Kidney (tissue), 13 donors: ENCODE measurements at regions not wholly inside any gene's neighbourhood (a gene's known extent, or its start where the extent isn't known, plus 50 kb on each side); places are given as distances from the start of the nearest gene placed in this dataset.
A peak's percentile ranks its signal among the peaks of the same experiment; 100 is the strongest.
"Not testable (repeated sequence)": the region's sequence is repeated elsewhere in the genome, so short reads cannot be mapped to it uniquely, and the experiment has no call there.

Experiments used
- DNase-seq, 5 donors: peaks; one replicate each; pipeline ENCODE4 v3.0.0-alpha.2; 2013 to 2020
- FAIRE-seq: peaks from 2 replicates; lab custom pipeline; 2012; peaks lifted over from hg19 to GRCh38; lab: Jason Lieb, UNC
- H3K27ac ChIP-seq, 2 donors: one replicate each; pipeline ENCODE4 v1.7.0; 2013; ENCODE audit warnings: low read depth in 2 of 2, low read length in 2 of 2, inconsistent platforms in 1 of 2
- H3K27me3 ChIP-seq: one replicate; pipeline ENCODE4 v1.7.1; 2013; ENCODE audit warnings: low read length, inconsistent platforms; ENCODE audit not compliant: control insufficient read depth, insufficient read depth
- H3K36me3 ChIP-seq, 3 donors: one replicate each; pipeline versions ENCODE4 v1.7.0 to v1.7.1; 2013; ENCODE audit warnings: low read length in 3 of 3, control low read depth in 1 of 3, inconsistent platforms in 1 of 3; ENCODE audit not compliant: insufficient read depth in 3 of 3, control insufficient read depth in 2 of 3
- H3K4me1 ChIP-seq, 3 donors: one replicate each; pipeline versions ENCODE4 v1.7.0 to v1.7.1; 2013; ENCODE audit warnings: low read length in 3 of 3, inconsistent platforms in 1 of 3, low read depth in 1 of 3; ENCODE audit not compliant: control insufficient read depth in 2 of 3, insufficient read depth in 2 of 3
- H3K4me3 ChIP-seq, 3 donors: one replicate each; pipeline versions ENCODE4 v1.7.0 to v1.8.1; 2013; ENCODE audit warnings: low read length in 3 of 3, control low read depth in 1 of 3, inconsistent platforms in 1 of 3
- H3K9ac ChIP-seq, 3 donors: one replicate each; pipeline versions ENCODE4 v1.7.0 to v1.7.1; 2013; ENCODE audit warnings: low read length in 3 of 3, control low read depth in 1 of 3, inconsistent platforms in 1 of 3
- H3K9me3 ChIP-seq, 3 donors: one replicate each; pipeline versions ENCODE4 v1.7.0 to v1.7.1; 2013; ENCODE audit warnings: low read length in 3 of 3, control low read depth in 1 of 3, inconsistent platforms in 1 of 3; ENCODE audit not compliant: control insufficient read depth in 2 of 3, insufficient read depth in 1 of 3
- intact Hi-C: fragments of 100-400 bp; cut with DNase I; formaldehyde crosslinking; loops from one replicate; pipeline ENCODE4 v1.11.1; 2022
- TF ChIP-seq, protein P1 (sequence below): IDR thresholded peaks from 3 replicates; pipeline ENCODE4 v1.5.1; 2012; ENCODE audit warnings: mild to moderate bottlenecking, moderate library complexity, borderline replicate concordance; ENCODE audit not compliant: insufficient read depth; ENCODE audit errors: extremely low read depth
- donor health status: control.
- donor health status: control.
- donor health status: control.
- donor health status: control.
- donor health status: control.
- donor health status: DM: yes; HTN: yes; CAD: no.
- donor health status: Normal renal cell carcinoma (clear cell type).

DNA sequence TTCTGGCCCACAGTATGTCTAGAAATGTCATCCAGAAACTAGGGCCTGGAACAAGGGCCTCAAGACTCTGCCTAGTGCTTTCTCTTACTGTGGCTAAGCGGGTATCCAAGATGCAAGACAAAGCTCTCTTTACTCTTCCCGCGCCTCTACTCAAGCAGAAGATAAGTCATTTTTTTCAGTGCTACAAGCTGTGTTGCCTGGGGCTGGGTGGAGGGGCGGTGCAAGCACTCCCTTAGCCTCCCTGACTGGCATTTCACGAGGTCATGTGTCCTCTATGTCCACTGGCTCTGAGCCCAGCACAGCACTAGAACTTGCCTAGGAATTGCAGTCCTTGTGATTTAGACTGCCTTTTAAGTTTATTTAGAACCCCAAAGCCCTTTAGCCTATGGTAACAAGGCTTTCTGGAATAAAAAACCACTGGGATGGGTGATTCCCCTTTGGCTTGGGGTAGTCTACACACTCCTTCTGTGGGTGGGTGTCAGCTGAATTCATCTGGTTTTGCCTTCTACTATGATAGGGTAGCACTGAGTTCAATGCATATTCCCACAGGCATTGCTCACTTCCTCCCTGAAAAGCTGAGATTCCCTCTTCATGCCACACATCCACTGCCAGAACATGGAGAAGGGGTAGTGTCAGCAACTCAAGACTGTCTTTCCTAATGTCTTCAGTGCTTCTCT is 371.8 kb upstream of the KCND2 start:
- H3K27ac ChIP-seq = no peak overlapping the region
- no peaks in the 10 kb centered on the region for H3K27me3 ChIP-seq
- DNase-seq (peak in 2 of 5 donors; percentile 16 to 32), FAIRE-seq (no peak)
- intact Hi-C loops = no loop called here
- no peak overlapping the region for H3K4me3 ChIP-seq
- H3K9ac ChIP-seq = no peak overlapping the region
- no peaks in the 10 kb centered on the region for H3K4me1 ChIP-seq
- H3K9me3 ChIP-seq = no peaks in the 10 kb centered on the region
- TF ChIP-seq, protein P1, sequence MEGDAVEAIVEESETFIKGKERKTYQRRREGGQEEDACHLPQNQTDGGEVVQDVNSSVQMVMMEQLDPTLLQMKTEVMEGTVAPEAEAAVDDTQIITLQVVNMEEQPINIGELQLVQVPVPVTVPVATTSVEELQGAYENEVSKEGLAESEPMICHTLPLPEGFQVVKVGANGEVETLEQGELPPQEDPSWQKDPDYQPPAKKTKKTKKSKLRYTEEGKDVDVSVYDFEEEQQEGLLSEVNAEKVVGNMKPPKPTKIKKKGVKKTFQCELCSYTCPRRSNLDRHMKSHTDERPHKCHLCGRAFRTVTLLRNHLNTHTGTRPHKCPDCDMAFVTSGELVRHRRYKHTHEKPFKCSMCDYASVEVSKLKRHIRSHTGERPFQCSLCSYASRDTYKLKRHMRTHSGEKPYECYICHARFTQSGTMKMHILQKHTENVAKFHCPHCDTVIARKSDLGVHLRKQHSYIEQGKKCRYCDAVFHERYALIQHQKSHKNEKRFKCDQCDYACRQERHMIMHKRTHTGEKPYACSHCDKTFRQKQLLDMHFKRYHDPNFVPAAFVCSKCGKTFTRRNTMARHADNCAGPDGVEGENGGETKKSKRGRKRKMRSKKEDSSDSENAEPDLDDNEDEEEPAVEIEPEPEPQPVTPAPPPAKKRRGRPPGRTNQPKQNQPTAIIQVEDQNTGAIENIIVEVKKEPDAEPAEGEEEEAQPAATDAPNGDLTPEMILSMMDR = no peak
- H3K36me3 ChIP-seq = no peaks in the 10 kb centered on the region

DNA sequence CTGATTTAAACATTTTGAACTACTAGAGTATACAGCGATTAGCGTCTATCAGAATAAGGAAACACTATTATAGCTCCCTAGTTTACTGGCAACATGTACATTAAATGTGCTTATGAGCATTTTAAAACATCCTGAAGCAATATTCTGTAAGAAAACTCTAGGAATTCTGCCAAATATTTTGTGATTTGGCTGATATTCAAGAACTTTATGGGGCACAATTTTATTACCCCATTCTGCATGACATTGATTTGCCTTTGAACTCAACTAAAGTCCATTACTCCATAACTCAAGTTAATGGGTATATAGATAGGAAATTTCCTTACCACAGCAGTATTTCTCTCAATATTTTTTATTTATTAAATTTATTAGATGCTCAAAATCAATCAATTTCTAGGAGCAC is 369.9 kb upstream of the KCND2 start:
- no peak overlapping the region for H3K4me3 ChIP-seq
- H3K27ac ChIP-seq = no peak overlapping the region
- H3K4me1 ChIP-seq = no peaks in the 10 kb centered on the region
- H3K27me3 ChIP-seq = no peaks in the 10 kb centered on the region
- H3K9ac ChIP-seq = no peak overlapping the region
- TF ChIP-seq, protein P1 = no peak
- peak in 2 of 5 donors; percentile 30 to 36 for DNase-seq
- H3K36me3 ChIP-seq = no peaks in the 10 kb centered on the region
- intact Hi-C loops = no loop called here
- H3K9me3 ChIP-seq = no peaks in the 10 kb centered on the region
- no peak for FAIRE-seq

DNA sequence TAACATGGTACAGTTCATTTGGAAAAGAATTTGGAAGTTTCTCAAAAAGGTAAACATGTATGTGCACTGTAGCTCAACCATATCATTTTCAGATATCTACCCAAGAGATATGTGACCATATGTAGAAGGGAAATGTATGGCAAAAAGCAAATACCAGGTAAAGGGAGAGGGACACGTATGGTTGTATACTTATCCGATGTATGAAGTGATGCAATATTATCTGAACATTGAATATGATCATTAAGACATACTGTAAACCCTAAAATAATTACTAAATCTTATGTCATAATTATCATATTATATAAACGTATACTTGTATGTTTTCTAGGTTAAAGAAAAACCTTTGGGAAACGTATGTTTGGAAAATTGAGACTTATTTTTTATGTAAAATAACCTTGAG is 367.5 kb upstream of the KCND2 start:
- H3K9me3 ChIP-seq = no peaks in the 10 kb centered on the region
- intact Hi-C loops = no loop called here
- no peak for FAIRE-seq
- H3K4me3 ChIP-seq = no peak overlapping the region
- DNase-seq = no peak
- no peaks in the 10 kb centered on the region for H3K36me3 ChIP-seq
- H3K27me3 ChIP-seq = no peaks in the 10 kb centered on the region
- TF ChIP-seq, protein P1 = no peak
- H3K9ac ChIP-seq = no peak overlapping the region
- no peak overlapping the region for H3K27ac ChIP-seq
- H3K4me1 ChIP-seq = no peaks in the 10 kb centered on the region

DNA sequence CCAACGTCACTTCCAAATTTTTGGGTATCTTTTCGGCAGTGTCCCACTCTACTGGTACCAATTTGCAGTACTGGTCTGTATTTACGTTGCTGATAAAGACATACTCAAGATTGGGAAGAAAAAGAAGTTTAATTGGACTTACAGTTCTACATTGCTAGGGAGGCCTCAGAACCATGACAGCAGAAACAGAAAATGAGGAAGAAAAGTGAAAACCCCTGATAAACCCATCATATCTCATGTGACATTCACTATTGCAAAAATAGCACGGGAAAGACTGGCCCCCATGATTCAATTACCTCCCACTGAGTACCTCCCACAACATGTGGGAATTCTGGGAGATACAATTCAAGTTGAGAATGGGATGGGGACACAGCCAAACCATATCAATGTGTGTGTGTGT is 364.0 kb upstream of the KCND2 start:
- no peak for FAIRE-seq

DNA sequence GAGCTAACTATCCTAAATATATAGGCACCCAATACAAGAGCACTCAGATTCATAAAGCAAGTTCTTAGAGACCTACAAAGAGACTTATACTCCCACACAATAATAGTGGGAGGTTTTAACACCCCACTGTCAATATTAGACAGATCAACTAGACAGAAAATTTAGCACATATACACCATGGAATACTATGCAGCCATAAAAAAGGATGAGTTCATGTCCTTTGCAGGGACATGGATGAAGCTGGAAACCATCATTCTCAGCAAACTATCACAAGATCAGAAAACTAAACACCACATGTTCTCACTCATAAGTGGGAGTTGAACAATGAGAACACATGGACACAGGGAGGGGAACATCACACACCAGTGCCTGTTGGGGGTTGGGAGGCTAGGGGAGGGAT is 358.9 kb upstream of the KCND2 start:
- H3K36me3 ChIP-seq, DNase-seq, H3K9ac ChIP-seq, H3K9me3 ChIP-seq, H3K4me1 ChIP-seq, FAIRE-seq, intact Hi-C loops, H3K27me3 ChIP-seq, H3K4me3 ChIP-seq, H3K27ac ChIP-seq: not testable (repeated sequence)

More for the DNA sequence above, 364.0 kb upstream of the KCND2 start:
- no peaks in the 10 kb centered on the region for H3K36me3 ChIP-seq
- intact Hi-C loops = no loop called here
- no peaks in the 10 kb centered on the region for H3K4me1 ChIP-seq
- no peak for DNase-seq
- no peaks in the 10 kb centered on the region for H3K9me3 ChIP-seq
- no peak overlapping the region for H3K9ac ChIP-seq
- H3K27ac ChIP-seq = no peak overlapping the region
- H3K27me3 ChIP-seq = no peaks in the 10 kb centered on the region
- no peak overlapping the region for H3K4me3 ChIP-seq
- TF ChIP-seq, protein P1 = no peak
